HL-60 (cell line): ENCODE measurements at regions not wholly inside any gene's neighbourhood (a gene's known extent, or its start where the extent isn't known, plus 50 kb on each side); places are given as distances from the start of the nearest gene placed in this dataset.
"Not testable (repeated sequence)": the region's sequence is repeated elsewhere in the genome, so short reads cannot be mapped to it uniquely, and the experiment has no call there.

Experiments
- DNase-seq, 2 experiments: peaks; one replicate each; pipeline ENCODE4 v3.0.0-alpha.2; 2010 to 2020; ENCODE audit warnings: low read depth in 1 of 2, low spot score in 1 of 2
- H3K27ac ChIP-seq: fragments of 250-450 bp; sonication (Bioruptor Pico); replicated peaks from 2 replicates; pipeline ENCODE4 v1.5.1; 2020; ENCODE audit warnings: mild to moderate bottlenecking, moderate library complexity
- H3K27me3 ChIP-seq: fragments of 250-450 bp; sonication (Bioruptor Pico); 2 replicates; pipeline ENCODE4 v1.5.1; 2021; ENCODE audit warnings: mild to moderate bottlenecking, moderate library complexity; ENCODE audit not compliant: insufficient read depth, poor library complexity, severe bottlenecking
- H3K4me3 ChIP-seq: replicated peaks from 2 replicates; pipeline ENCODE4 v1.5.1; 2011; ENCODE audit warnings: mild to moderate bottlenecking, control low read depth, low read length; ENCODE audit not compliant: insufficient read depth
- CTCF ChIP-seq: IDR thresholded peaks from one replicate; pipeline ENCODE4 v1.5.1; 2011; ENCODE audit warnings: low read length, control low read depth, inconsistent platforms; ENCODE audit not compliant: insufficient read depth
- GABPA ChIP-seq: IDR thresholded peaks from 2 replicates; pipeline ENCODE4 v1.6.1; 2012; ENCODE audit warnings: low read depth
- POLR2AphosphoS5 ChIP-seq: IDR thresholded peaks from 2 replicates; pipeline ENCODE4 v1.6.1; 2012; ENCODE audit warnings: low read depth
- REST ChIP-seq: IDR thresholded peaks from 2 replicates; pipeline ENCODE4 v1.6.1; 2012; ENCODE audit warnings: low read depth; ENCODE audit not compliant: insufficient replicate concordance
- SPI1 ChIP-seq: IDR thresholded peaks from 2 replicates; pipeline ENCODE4 v1.6.1; 2012; ENCODE audit warnings: low read depth, mild to moderate bottlenecking, borderline replicate concordance

GRCh38 chr4:32700838-32701237 lies 1980.7 kb downstream of the PCDH7 start:
- Histone ChIP-seq H3K27ac (no peak overlapping the region), H3K27me3 (no peaks in the 10 kb centered on the region), H3K4me3 (no peak overlapping the region)
- no peak for TF ChIP-seq GABPA
- TF ChIP-seq SPI1: no peak
- no peak for TF ChIP-seq POLR2AphosphoS5
- no peak for TF ChIP-seq REST
- no peak for TF ChIP-seq CTCF
- DNase-seq: no peak

- Histone ChIP-seq H3K27ac (no peak overlapping the region), H3K4me3 (no peak overlapping the region), H3K27me3 (no peaks in the 10 kb centered on the region)
- no peak for DNase-seq
- TF ChIP-seq GABPA (no peak), REST (no peak), POLR2AphosphoS5 (no peak), CTCF (no peak), SPI1 (no peak)
These were observed 1986.7 kb downstream of the PCDH7 start for GRCh38 chr4:32706893-32707292.

- H3K27me3 ChIP-seq, DNase-seq, H3K27ac ChIP-seq, H3K4me3 ChIP-seq: not testable (repeated sequence)
These were observed 1996.0 kb downstream of the PCDH7 start for GRCh38 chr4:32716090-32716620.

- Histone ChIP-seq H3K27me3 (no peaks in the 10 kb centered on the region), H3K27ac (no peak overlapping the region), H3K4me3 (no peak overlapping the region)
- no peak for DNase-seq
- no peak for TF ChIP-seq CTCF
- TF ChIP-seq POLR2AphosphoS5: no peak
- no peak for TF ChIP-seq SPI1
- TF ChIP-seq REST: no peak
- TF ChIP-seq GABPA: no peak
These were observed 2015.9 kb downstream of the PCDH7 start for GRCh38 chr4:32735856-32736590.
